Fibroblast of lung (primary cell): ENCODE measurements at regions not wholly inside any gene's neighbourhood (a gene's known extent, or its start where the extent isn't known, plus 50 kb on each side); places are given as distances from the start of the nearest gene placed in this dataset.

Experiments
- DNase-seq, 2 donors: peaks; one replicate each; pipeline versions ENCODE4 v3.0.0 to v3.0.0-alpha.2; 2010; ENCODE audit warnings: low read depth in 2 of 2
- H2AFZ ChIP-seq: 2 replicates; pipeline ENCODE4 v1.5.1; 2012; ENCODE audit warnings: low read length, control low read depth, inconsistent platforms
- H3K27ac ChIP-seq: 2 replicates; pipeline ENCODE4 v1.5.1; 2011; ENCODE audit warnings: low read length, control low read depth; ENCODE audit not compliant: insufficient read depth
- H3K27me3 ChIP-seq: 2 replicates; pipeline ENCODE4 v1.5.1; 2011; ENCODE audit warnings: mild to moderate bottlenecking, low read length; ENCODE audit not compliant: control insufficient read depth, insufficient read depth
- H3K36me3 ChIP-seq: 2 replicates; pipeline ENCODE4 v1.5.1; 2011; ENCODE audit warnings: low read length; ENCODE audit not compliant: control insufficient read depth, insufficient read depth
- H3K4me1 ChIP-seq: 2 replicates; pipeline ENCODE4 v1.5.1; 2011; ENCODE audit warnings: low read length; ENCODE audit not compliant: control insufficient read depth, insufficient read depth; ENCODE audit errors: extremely low read depth
- H3K4me2 ChIP-seq: 2 replicates; pipeline ENCODE4 v1.5.1; 2011; ENCODE audit warnings: low read length, control low read depth; ENCODE audit not compliant: insufficient read depth; ENCODE audit errors: extremely low read depth
- H3K4me3 ChIP-seq, 4 experiments: fragments of 200-600 bp in 1 of 4; sonication (generic) in 1 of 4; replicated peaks in 1 of 4; 2 replicates each; pipeline ENCODE4 v1.5.1; 2011 to 2016; ENCODE audit warnings: low read length in 4 of 4, low read depth in 3 of 4, mild to moderate bottlenecking in 3 of 4, control low read depth in 2 of 4, inconsistent platforms in 1 of 4, mixed read lengths in 1 of 4; ENCODE audit not compliant: insufficient read depth in 1 of 4; ENCODE audit errors: control extremely low read depth in 1 of 4
- H3K79me2 ChIP-seq: 2 replicates; pipeline ENCODE4 v1.5.1; 2012; ENCODE audit warnings: mild to moderate bottlenecking, low read length, inconsistent platforms; ENCODE audit not compliant: control insufficient read depth, insufficient read depth
- H3K9ac ChIP-seq: 2 replicates; pipeline ENCODE4 v1.5.1; 2011; ENCODE audit warnings: mild to moderate bottlenecking, low read length, control low read depth; ENCODE audit not compliant: insufficient read depth
- H3K9me3 ChIP-seq: 2 replicates; pipeline ENCODE4 v1.5.1; 2012; ENCODE audit warnings: low read depth, low read length; ENCODE audit not compliant: control insufficient read depth, insufficient read depth
- H4K20me1 ChIP-seq: 2 replicates; pipeline ENCODE4 v1.5.1; 2011; ENCODE audit warnings: low read length; ENCODE audit not compliant: control insufficient read depth, insufficient read depth; ENCODE audit errors: extremely low read depth
- CTCF ChIP-seq, 2 donors: IDR thresholded peaks in 1 of 2; conservative IDR thresholded peaks in 1 of 2; 1 replicate in 1 of 2; 2 replicates in 1 of 2; pipeline ENCODE4 v1.5.1; 2011 to 2012; ENCODE audit warnings: low read length in 2 of 2, control low read depth in 1 of 2, inconsistent platforms in 1 of 2, low read depth in 1 of 2, mild to moderate bottlenecking in 1 of 2
- EZH2 ChIP-seq: IDR thresholded peaks from 2 replicates; pipeline ENCODE4 v1.5.1; 2012; ENCODE audit warnings: low read length, control low read depth, mild to moderate bottlenecking; ENCODE audit errors: missing control alignments

- Histone ChIP-seq H3K27me3 (no peaks in the 10 kb centered on the region), H3K79me2 (no peaks in the 10 kb centered on the region), H2AFZ (no peak overlapping the region), H3K27ac (no peak overlapping the region), H3K9ac (no peak overlapping the region), H3K9me3 (no peaks in the 10 kb centered on the region), H3K4me2 (no peak overlapping the region), H3K36me3 (no peaks in the 10 kb centered on the region), H4K20me1 (no peaks in the 10 kb centered on the region), H3K4me3 (no peak overlapping the region), H3K4me1 (no peaks in the 10 kb centered on the region)
- TF ChIP-seq EZH2 = no peak
- no peak for TF ChIP-seq CTCF (conservative IDR thresholded peaks at IDR 0.05 in 1 of 2, IDR thresholded peaks at IDR 0.05 in 1 of 2; ENCODE audit: low read depth in 1 of 2, low read length in 2 of 2)
- no peak for DNase-seq
Measured at GRCh38 chr3:6526321-6526720, 334.6 kb upstream of the GRM7 start.

GRCh38 chr3:6526861-6527260 lies 334.1 kb upstream of the GRM7 start:
- no peaks in the 10 kb centered on the region for H3K4me1 ChIP-seq
- no peak overlapping the region for H3K4me3 ChIP-seq
- H3K9me3 ChIP-seq = no peaks in the 10 kb centered on the region
- no peaks in the 10 kb centered on the region for H3K36me3 ChIP-seq
- no peak overlapping the region for H3K4me2 ChIP-seq
- no peaks in the 10 kb centered on the region for H3K79me2 ChIP-seq
- H3K9ac ChIP-seq = no peak overlapping the region
- no peak for DNase-seq
- H4K20me1 ChIP-seq = no peaks in the 10 kb centered on the region
- TF ChIP-seq CTCF (conservative IDR thresholded peaks at IDR 0.05 in 1 of 2, IDR thresholded peaks at IDR 0.05 in 1 of 2; ENCODE audit: low read depth in 1 of 2, low read length in 2 of 2) (no peak), EZH2 (no peak)
- no peaks in the 10 kb centered on the region for H3K27me3 ChIP-seq
- H3K27ac ChIP-seq = no peak overlapping the region
- no peak overlapping the region for H2AFZ ChIP-seq

GRCh38 chr3:6528951-6529350 lies 332.0 kb upstream of the GRM7 start:
- no peaks in the 10 kb centered on the region for H4K20me1 ChIP-seq
- no peak overlapping the region for H3K4me2 ChIP-seq
- TF ChIP-seq EZH2 (no peak), CTCF (conservative IDR thresholded peaks at IDR 0.05 in 1 of 2, IDR thresholded peaks at IDR 0.05 in 1 of 2; ENCODE audit: low read depth in 1 of 2, low read length in 2 of 2) (no peak)
- no peak overlapping the region for H2AFZ ChIP-seq
- H3K36me3 ChIP-seq = no peaks in the 10 kb centered on the region
- no peaks in the 10 kb centered on the region for H3K27me3 ChIP-seq
- H3K4me3 ChIP-seq = no peak overlapping the region
- no peaks in the 10 kb centered on the region for H3K9me3 ChIP-seq
- no peak for DNase-seq
- no peaks in the 10 kb centered on the region for H3K79me2 ChIP-seq
- no peaks in the 10 kb centered on the region for H3K4me1 ChIP-seq
- H3K9ac ChIP-seq = no peak overlapping the region
- no peak overlapping the region for H3K27ac ChIP-seq
